ENCODE measurements at regions not wholly inside any gene's neighbourhood (a gene's known extent, or its start where the extent isn't known, plus 50 kb on each side); places are given as distances from the start of the nearest gene placed in this dataset.
"Not testable (repeated sequence)": the region's sequence is repeated elsewhere in the genome, so short reads cannot be mapped to it uniquely, and the experiment has no call there.

GRCh38 chr3:173289072-173289471 is 108.5 kb upstream of the NLGN1 start (continued):
- TF ChIP-seq CSRNP3 (CRISPR knock-in tag; IDR thresholded peaks at IDR 0.05) (no peak), TCF4 (CRISPR knock-in tag; IDR thresholded peaks at IDR 0.05; ENCODE audit: borderline replicate concordance) (no peak)

- no peak for ATAC-seq
- no peak for TF ChIP-seq ZFP30 (CRISPR knock-in tag; IDR thresholded peaks at IDR 0.05)
- TF ChIP-seq TSHZ2 (CRISPR knock-in tag; IDR thresholded peaks at IDR 0.05): no peak
- TF ChIP-seq SNAI2 (CRISPR knock-in tag; IDR thresholded peaks at IDR 0.05): no peak
- no peak for TF ChIP-seq PATZ1 (CRISPR knock-in tag; IDR thresholded peaks at IDR 0.05; ENCODE audit: borderline replicate concordance)
- TF ChIP-seq ZFP3 (CRISPR knock-in tag; IDR thresholded peaks at IDR 0.05): no peak
- no peak for TF ChIP-seq CREB5 (CRISPR knock-in tag; IDR thresholded peaks at IDR 0.05; ENCODE audit: low read depth)
Measured at GRCh38 chr3:173287361-173287760, 110.2 kb upstream of the NLGN1 start.

GRCh38 chr3:173286507-173286906 is 111.0 kb upstream of the NLGN1 start:
- not testable (repeated sequence) for ATAC-seq

GRCh38 chr3:173284301-173284700 is 113.2 kb upstream of the NLGN1 start:
- ATAC-seq: no peak
- TF ChIP-seq ISL1 (CRISPR knock-in tag; IDR thresholded peaks at IDR 0.05): no peak
- no peak for TF ChIP-seq CSDC2 (CRISPR knock-in tag; IDR thresholded peaks at IDR 0.05)
- TF ChIP-seq TOX (CRISPR knock-in tag; IDR thresholded peaks at IDR 0.05; ENCODE audit: borderline replicate concordance): no peak
- no peak for TF ChIP-seq TCF4 (CRISPR knock-in tag; IDR thresholded peaks at IDR 0.05; ENCODE audit: borderline replicate concordance)
- no peak for TF ChIP-seq ARNTL (CRISPR knock-in tag; IDR thresholded peaks at IDR 0.05; ENCODE audit: borderline replicate concordance, low read depth)

GRCh38 chr3:173275740-173276139 is 121.8 kb upstream of the NLGN1 start:
- no peak for ATAC-seq
- no peak for TF ChIP-seq TOX (CRISPR knock-in tag; IDR thresholded peaks at IDR 0.05; ENCODE audit: borderline replicate concordance)
- no peak for TF ChIP-seq CREB5 (CRISPR knock-in tag; IDR thresholded peaks at IDR 0.05; ENCODE audit: low read depth)
- no peak for TF ChIP-seq POU6F1 (CRISPR knock-in tag; IDR thresholded peaks at IDR 0.05; ENCODE audit: borderline replicate concordance, low read depth)
- TF ChIP-seq ISL1 (CRISPR knock-in tag; IDR thresholded peaks at IDR 0.05): no peak
- TF ChIP-seq PPARA (CRISPR knock-in tag; IDR thresholded peaks at IDR 0.05; ENCODE audit: borderline replicate concordance): no peak
- no peak for TF ChIP-seq SNAI2 (CRISPR knock-in tag; IDR thresholded peaks at IDR 0.05)
- TF ChIP-seq ARNTL (CRISPR knock-in tag; IDR thresholded peaks at IDR 0.05; ENCODE audit: borderline replicate concordance, low read depth): no peak
- no peak for TF ChIP-seq OSR1 (CRISPR knock-in tag; IDR thresholded peaks at IDR 0.05)
- no peak for TF ChIP-seq PATZ1 (CRISPR knock-in tag; IDR thresholded peaks at IDR 0.05; ENCODE audit: borderline replicate concordance)
- TF ChIP-seq ZC3H10 (CRISPR knock-in tag; IDR thresholded peaks at IDR 0.05): no peak
- TF ChIP-seq ESRRG (CRISPR knock-in tag; IDR thresholded peaks at IDR 0.05): no peak
- no peak for TF ChIP-seq ZFP30 (CRISPR knock-in tag; IDR thresholded peaks at IDR 0.05)
- no peak for TF ChIP-seq CSDC2 (CRISPR knock-in tag; IDR thresholded peaks at IDR 0.05)
- no peak for TF ChIP-seq RARB (CRISPR knock-in tag; IDR thresholded peaks at IDR 0.05)
- no peak for TF ChIP-seq ZNF565 (CRISPR knock-in tag; conservative IDR thresholded peaks at IDR 0.05; ENCODE audit: low read depth)
- TF ChIP-seq ZFP3 (CRISPR knock-in tag; IDR thresholded peaks at IDR 0.05): no peak
